PFSK-1 (cell line): ENCODE measurements at regions not wholly inside any gene's neighbourhood (a gene's known extent, or its start where the extent isn't known, plus 50 kb on each side); places are given as distances from the start of the nearest gene placed in this dataset.

Experiments
- SIN3A ChIP-seq: IDR thresholded peaks from 2 replicates; pipeline ENCODE4 v1.6.1; 2012; ENCODE audit warnings: mild to moderate bottlenecking, low read length, moderate library complexity, borderline replicate concordance; ENCODE audit not compliant: insufficient read depth
- TAF1 ChIP-seq: IDR thresholded peaks from 2 replicates; pipeline ENCODE4 v1.6.1; 2012; ENCODE audit warnings: low read length, control low read depth, borderline replicate concordance; ENCODE audit not compliant: insufficient read depth

- no peak for TF ChIP-seq SIN3A
- no peak for TF ChIP-seq TAF1
Observed at GRCh38 chr2:103896182-103896581, 957.7 kb upstream of the POU3F3 start.
